VCaP (cell line): ENCODE measurements at regions not wholly inside any gene's neighbourhood (a gene's known extent, or its start where the extent isn't known, plus 50 kb on each side); places are given as distances from the start of the nearest gene placed in this dataset.
"Not testable (repeated sequence)": the region's sequence is repeated elsewhere in the genome, so short reads cannot be mapped to it uniquely, and the experiment has no call there.

Experiments
- H3K27ac ChIP-seq: fragments of 450-650 bp; 2 replicates; pipeline ENCODE4 v1.5.1; 2017
- CTCF ChIP-seq: fragments of 450-650 bp; conservative IDR thresholded peaks from 2 replicates; pipeline ENCODE4 v1.5.1; 2017; ENCODE audit warnings: mild to moderate bottlenecking, moderate library complexity

GRCh38 chr2:89834306-89834705 is 1142.8 kb downstream of the RPIA start:
- no peak overlapping the region for H3K27ac ChIP-seq
- no peak for TF ChIP-seq CTCF

- not testable (repeated sequence) for H3K27ac ChIP-seq
Observed at GRCh38 chr2:89836326-89836725, 1144.9 kb downstream of the RPIA start.

DNA sequence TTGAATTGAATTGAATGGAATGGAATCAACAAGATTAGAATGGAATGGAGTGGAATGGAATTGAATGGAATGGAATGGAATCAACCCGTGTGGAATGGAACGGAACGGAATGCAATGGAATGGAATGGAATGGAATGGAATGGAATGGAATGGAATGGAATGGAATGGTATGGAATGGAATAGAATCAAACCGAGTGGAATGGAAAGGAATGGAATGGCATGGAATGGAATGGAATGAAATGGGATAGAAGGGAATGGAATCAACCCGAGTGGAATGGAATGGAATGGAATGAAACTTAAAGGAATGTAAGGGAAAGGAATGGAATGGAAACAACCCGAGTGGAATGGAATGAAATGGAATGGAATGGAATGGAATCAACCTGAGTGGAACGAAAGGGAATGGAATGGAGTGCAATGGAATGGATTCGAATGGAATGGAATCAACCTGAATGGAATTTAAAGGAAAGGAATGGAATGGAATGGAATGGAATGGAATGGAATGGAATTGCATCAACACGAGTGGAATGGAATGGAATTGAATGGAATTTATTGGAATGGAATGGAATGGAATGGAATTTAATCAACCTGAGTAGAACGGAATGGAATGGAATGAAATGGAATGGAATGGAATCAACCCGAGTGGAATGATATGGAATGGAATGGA is 1146.6 kb downstream of the RPIA start:
- TF ChIP-seq CTCF: no peak
- no peak overlapping the region for H3K27ac ChIP-seq

DNA sequence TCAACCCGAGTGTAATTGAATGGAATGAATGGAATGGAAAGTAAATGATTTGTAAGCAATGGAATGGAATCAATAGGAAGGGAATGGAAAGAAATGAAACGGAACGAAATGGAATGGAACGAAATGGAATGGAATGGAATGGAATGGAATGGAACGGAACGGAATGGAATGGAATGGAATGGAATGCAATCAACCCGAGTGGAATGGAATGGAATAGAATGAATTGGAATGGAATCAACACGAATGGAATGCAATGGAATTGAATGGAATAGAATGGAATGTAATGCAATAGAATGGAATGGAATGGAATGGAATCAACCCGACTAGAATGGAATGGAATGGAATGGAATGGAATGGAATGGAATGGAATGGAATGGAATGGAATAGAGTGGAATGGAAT is 1148.7 kb downstream of the RPIA start:
- H3K27ac ChIP-seq: not testable (repeated sequence)

DNA sequence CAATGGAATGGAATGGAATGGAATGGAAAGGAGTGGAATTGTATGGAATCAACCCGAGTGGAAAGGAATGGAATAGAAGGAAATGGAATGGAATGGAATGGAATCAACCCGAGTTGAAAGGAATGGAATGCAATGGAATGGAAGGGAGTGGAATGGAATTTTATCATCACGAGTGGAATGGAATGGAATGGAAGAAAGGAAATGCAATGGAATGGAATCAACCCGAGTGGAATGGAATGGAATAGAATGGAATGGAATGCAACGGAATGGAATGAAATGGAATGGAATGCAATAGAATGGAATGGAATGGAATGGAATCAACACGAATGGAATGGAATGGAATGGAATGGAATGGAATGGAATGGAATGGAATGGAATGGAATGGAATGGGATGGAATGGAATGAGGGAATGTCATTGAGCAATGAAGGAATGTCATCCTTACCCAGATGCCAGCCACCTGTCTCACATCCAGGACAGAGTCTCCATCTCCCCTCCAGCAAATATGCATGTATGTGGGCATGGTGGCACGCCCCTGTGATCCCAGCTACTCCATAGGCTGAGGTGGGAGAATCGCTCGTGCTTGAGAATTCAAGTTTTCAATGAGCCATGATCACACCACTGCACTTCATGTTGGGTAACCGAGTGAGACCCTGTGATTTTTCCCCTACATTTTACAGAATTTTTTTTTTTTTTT is 1149.5 kb downstream of the RPIA start:
- H3K27ac ChIP-seq: not testable (repeated sequence)

GRCh38 chr2:89841476-89841840 is 1150.0 kb downstream of the RPIA start:
- no peak for TF ChIP-seq CTCF
- no peak overlapping the region for H3K27ac ChIP-seq

DNA sequence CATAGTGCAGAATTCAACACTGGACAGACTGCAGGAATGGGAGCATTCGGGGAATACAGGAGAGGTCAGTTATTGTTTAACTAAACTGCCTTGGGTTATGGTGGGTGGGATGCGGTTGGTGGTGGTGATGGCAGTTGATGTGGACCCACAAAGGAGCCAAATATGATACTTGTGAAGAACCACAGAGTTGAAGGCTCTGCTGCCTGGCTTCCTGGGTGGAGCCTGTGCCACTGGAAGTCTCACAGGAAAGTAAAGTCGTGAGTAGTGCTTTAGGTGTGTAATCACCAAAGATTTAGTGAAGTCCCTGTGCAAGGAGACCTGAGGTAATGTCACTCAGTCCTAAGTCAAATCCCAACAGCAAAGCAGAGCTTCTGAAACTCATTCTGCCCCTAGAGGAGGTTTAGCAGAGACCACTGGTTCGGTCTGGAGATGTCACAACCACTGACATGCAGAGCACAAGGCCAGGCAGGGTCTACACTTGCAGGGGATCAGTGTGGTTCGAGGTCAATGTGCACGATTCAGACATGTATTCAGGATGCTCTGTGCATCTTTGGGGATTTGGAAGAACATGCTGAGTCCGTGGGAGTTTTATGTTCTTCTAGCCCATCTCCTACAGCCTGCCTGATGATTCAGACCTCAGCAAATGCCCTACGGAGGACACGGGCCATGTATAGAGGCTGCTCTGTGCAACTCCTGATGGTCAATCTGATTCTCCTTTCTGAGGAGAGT is 1150.9 kb downstream of the RPIA start:
- H3K27ac ChIP-seq: no peak overlapping the region
- TF ChIP-seq CTCF: no peak

GRCh38 chr2:89844221-89844943 is 1152.9 kb downstream of the RPIA start:
- no peak overlapping the region for H3K27ac ChIP-seq
- TF ChIP-seq CTCF: no peak

- H3K27ac ChIP-seq: no peak overlapping the region
- TF ChIP-seq CTCF: no peak
Observed at GRCh38 chr2:89845532-89845931, 1154.1 kb downstream of the RPIA start.
